AG09309 (cell line): ENCODE measurements at regions not wholly inside any gene's neighbourhood (a gene's known extent, or its start where the extent isn't known, plus 50 kb on each side); places are given as distances from the start of the nearest gene placed in this dataset.

Experiments used
- DNase-seq: peaks from one replicate; pipeline ENCODE4 v3.0.0-alpha.2; 2010; ENCODE audit warnings: low read depth
- H3K4me3 ChIP-seq: 2 replicates; pipeline ENCODE4 v1.5.1; 2011; ENCODE audit warnings: mild to moderate bottlenecking, low read depth, low read length, moderate library complexity; ENCODE audit not compliant: control insufficient read depth
- TF ChIP-seq, protein P1 (sequence below): IDR thresholded peaks from 2 replicates; pipeline ENCODE4 v1.5.1; 2011; ENCODE audit warnings: mild to moderate bottlenecking, low read depth, low read length, inconsistent platforms; ENCODE audit not compliant: insufficient read depth, control insufficient read depth; ENCODE audit errors: missing control alignments

DNA sequence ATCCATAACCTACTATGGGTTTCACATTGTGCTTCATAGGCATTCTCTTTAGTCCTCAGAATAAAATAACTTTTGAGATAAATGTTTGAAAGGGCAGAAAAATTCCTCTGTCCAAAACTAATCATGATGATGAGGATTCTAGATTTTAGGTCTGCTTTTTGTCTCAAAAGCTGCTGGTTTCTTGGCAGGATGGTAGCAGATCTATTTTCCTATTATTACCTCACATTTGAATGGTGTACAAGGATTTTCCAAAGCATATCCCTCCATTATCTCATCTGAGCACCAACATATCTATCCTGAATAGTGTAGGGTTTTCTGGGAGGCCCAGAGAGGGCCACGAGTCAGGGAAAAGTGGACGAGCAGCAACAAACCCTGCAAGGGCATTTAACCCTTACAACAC lies 201.9 kb downstream of the PLPP3 start:
- H3K4me3 ChIP-seq: no peak overlapping the region
- no peak for DNase-seq
- TF ChIP-seq, protein P1, sequence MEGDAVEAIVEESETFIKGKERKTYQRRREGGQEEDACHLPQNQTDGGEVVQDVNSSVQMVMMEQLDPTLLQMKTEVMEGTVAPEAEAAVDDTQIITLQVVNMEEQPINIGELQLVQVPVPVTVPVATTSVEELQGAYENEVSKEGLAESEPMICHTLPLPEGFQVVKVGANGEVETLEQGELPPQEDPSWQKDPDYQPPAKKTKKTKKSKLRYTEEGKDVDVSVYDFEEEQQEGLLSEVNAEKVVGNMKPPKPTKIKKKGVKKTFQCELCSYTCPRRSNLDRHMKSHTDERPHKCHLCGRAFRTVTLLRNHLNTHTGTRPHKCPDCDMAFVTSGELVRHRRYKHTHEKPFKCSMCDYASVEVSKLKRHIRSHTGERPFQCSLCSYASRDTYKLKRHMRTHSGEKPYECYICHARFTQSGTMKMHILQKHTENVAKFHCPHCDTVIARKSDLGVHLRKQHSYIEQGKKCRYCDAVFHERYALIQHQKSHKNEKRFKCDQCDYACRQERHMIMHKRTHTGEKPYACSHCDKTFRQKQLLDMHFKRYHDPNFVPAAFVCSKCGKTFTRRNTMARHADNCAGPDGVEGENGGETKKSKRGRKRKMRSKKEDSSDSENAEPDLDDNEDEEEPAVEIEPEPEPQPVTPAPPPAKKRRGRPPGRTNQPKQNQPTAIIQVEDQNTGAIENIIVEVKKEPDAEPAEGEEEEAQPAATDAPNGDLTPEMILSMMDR: no peak

GRCh38 chr1:56376188-56376984 lies 203.0 kb downstream of the PLPP3 start:
- no peak overlapping the region for H3K4me3 ChIP-seq
- TF ChIP-seq, protein P1: no peak
- peak; percentile 18 for DNase-seq

DNA sequence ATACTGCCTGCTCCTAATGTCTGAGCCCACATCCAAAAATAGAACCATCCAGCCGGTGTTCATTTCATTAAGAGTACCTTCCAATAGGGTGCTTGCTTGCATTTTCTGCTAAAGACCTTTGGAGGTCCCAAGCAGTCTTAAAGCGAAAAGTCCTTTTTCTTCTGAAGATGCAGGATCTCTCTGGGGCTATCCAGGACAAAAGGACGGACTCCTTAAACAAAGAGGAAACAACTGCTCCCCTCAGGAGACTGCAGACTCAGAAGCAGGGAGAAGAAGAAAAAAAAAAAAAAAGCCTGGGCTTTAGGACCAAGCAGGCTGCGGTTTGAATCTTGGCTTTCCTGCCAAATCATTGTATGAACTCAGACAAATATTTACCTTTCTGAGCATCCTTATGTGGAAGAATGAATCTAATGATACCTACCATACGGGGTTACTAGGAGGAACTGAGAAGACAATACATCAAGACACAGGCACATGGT lies 204.0 kb downstream of the PLPP3 start:
- TF ChIP-seq, protein P1: no peak
- H3K4me3 ChIP-seq: no peak overlapping the region
- DNase-seq: no peak

DNA sequence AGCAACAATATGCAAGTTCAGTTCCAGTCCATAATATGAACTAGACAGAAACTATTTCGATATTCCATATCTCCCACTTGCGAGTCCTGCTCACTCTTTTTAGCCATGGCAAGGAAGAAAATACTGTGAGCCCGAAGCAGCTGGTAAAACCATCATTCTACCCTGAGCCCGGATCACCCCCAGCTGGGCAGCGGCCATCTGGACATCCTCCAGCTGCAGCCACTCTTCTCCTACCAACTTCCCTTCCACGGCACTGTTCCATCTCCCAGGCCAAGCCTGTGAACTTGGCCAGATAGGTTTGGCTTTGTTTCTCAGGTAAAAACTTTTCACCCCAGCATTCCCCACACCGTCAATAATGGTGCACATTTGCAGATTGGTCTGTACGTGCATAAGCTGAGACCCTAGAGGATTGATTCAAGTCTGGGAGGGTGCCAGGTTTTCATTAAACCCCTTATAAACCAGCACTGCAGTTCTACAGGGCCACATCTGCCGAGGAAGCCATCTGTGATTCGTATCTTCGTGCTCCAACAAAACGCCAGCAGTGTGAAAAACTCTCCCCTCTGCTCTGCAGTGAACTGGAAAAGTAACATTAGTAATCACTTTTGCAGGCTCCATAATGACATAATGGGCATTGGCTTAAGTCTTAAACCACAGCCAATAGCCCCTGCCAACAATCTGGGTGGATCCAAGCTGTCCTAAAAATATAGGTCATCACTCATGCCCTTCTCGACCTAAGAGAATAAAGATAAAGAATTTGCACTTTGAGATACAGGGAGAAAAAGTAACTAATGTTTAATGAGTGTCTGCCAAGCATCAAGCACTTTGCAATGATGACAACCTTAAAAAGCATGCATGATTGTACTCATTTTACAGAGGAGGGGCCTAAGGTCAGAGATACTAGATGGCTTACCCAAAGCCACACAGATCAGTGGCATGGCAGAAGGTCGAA lies 205.1 kb downstream of the PLPP3 start:
- DNase-seq: no peak
- no peak overlapping the region for H3K4me3 ChIP-seq
- TF ChIP-seq, protein P1: no peak

DNA sequence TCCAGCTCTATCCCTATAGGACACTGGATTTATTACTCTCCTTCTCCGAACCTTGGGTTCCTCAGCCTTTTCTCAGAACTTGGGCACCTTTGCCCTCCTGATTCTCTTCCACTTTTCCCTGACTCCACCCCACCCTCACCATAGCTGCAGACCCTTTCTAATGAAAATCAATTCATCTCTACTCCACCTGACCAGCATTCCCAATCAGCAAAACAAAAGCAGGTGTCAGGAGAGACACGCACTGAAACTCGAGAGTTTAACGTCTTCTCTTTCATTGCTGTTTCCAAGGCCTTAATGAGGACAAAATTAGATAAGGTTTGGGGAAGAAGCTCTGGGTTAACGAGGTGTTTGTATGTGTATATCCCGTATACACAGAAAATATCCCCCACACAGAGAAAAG lies 208.8 kb downstream of the PLPP3 start:
- DNase-seq: no peak
- TF ChIP-seq, protein P1: no peak
- H3K4me3 ChIP-seq: no peak overlapping the region

DNA sequence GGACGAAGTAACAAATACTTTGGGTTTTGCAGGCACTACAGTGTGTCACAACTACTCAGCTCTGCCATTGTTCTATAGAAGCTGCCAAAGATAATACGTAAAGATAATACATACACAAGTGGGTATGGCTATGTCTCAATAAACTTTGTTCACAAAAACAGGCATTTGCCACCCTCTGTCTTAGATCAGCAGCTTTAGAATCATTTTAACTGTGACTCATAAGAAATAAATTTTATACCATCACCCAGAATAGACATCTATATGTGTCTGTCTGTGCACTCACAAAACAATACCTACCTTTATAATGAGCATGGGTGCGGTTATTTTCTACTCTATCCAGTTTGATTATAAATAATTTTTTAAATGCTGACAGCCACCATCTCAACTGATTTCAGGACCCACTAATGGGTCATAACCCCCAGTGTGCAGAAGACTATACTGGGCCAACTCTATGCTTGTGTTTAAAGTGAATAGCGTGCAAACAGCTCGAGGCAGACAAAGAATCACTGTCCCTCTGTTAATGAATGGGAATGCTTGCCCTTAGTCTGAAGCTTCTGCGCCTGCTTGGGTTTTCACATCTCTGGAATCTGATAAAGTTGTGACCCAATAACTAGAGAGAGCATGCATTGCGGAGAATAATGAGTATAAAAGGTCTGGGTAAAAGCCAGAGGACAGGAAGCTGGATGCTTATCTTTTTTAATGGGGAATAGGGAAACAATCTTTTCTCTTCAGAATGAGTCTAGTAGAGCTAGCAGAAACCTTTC lies 216.2 kb downstream of the PLPP3 start:
- H3K4me3 ChIP-seq: no peak overlapping the region
- no peak for DNase-seq

More for the DNA sequence above, 216.2 kb downstream of the PLPP3 start:
- TF ChIP-seq, protein P1: no peak
